HG03139 (cell line): ENCODE measurements at regions not wholly inside any gene's neighbourhood (a gene's known extent, or its start where the extent isn't known, plus 50 kb on each side); places are given as distances from the start of the nearest gene placed in this dataset.

Source experiments
- ATAC-seq: cut with Tn5 transposase; IDR thresholded peaks from one replicate; pipeline ENCODE4 v1.9.1; 2021; ENCODE audit not compliant: unreplicated experiment

- no peak for ATAC-seq
Measured at GRCh38 chr15:70430069-70430468, 332.4 kb upstream of the TLE3 start.

- no peak for ATAC-seq
Measured at GRCh38 chr15:70429056-70429722, 331.5 kb upstream of the TLE3 start.

GRCh38 chr15:70428211-70428822 lies 330.6 kb upstream of the TLE3 start:
- no peak for ATAC-seq

- no peak for ATAC-seq
Measured at GRCh38 chr15:70427167-70428120, 329.7 kb upstream of the TLE3 start.

GRCh38 chr15:70426096-70426821 lies 328.5 kb upstream of the TLE3 start:
- no peak for ATAC-seq

- no peak for ATAC-seq
Measured at GRCh38 chr15:70424937-70425411, 327.3 kb upstream of the TLE3 start.

GRCh38 chr15:70423267-70423666 lies 325.6 kb upstream of the TLE3 start:
- ATAC-seq = no peak

- ATAC-seq = no peak
Measured at GRCh38 chr15:70422342-70422741, 324.6 kb upstream of the TLE3 start.

- ATAC-seq = no peak
Measured at GRCh38 chr15:70420948-70421482, 323.3 kb upstream of the TLE3 start.

GRCh38 chr15:70420086-70420947 lies 322.6 kb upstream of the TLE3 start:
- no peak for ATAC-seq

GRCh38 chr15:70418943-70419342 lies 321.2 kb upstream of the TLE3 start:
- ATAC-seq = no peak

GRCh38 chr15:70417535-70417934 lies 319.8 kb upstream of the TLE3 start:
- ATAC-seq = no peak

GRCh38 chr15:70416829-70417228 lies 319.1 kb upstream of the TLE3 start:
- no peak for ATAC-seq

- no peak for ATAC-seq
Measured at GRCh38 chr15:70415398-70415797, 317.7 kb upstream of the TLE3 start.

GRCh38 chr15:70414626-70415025 lies 316.9 kb upstream of the TLE3 start:
- ATAC-seq = no peak

GRCh38 chr15:70412794-70413193 lies 315.1 kb upstream of the TLE3 start:
- no peak for ATAC-seq

GRCh38 chr15:70411143-70411863 lies 313.6 kb upstream of the TLE3 start:
- ATAC-seq = no peak

- ATAC-seq = no peak
Measured at GRCh38 chr15:70410371-70410985, 312.8 kb upstream of the TLE3 start.

GRCh38 chr15:70409388-70409787 lies 311.7 kb upstream of the TLE3 start:
- no peak for ATAC-seq
